ENCODE measurements at regions not wholly inside any gene's neighbourhood (a gene's known extent, or its start where the extent isn't known, plus 50 kb on each side); places are given as distances from the start of the nearest gene placed in this dataset.
"Not testable (repeated sequence)": the region's sequence is repeated elsewhere in the genome, so short reads cannot be mapped to it uniquely, and the experiment has no call there.

DNA sequence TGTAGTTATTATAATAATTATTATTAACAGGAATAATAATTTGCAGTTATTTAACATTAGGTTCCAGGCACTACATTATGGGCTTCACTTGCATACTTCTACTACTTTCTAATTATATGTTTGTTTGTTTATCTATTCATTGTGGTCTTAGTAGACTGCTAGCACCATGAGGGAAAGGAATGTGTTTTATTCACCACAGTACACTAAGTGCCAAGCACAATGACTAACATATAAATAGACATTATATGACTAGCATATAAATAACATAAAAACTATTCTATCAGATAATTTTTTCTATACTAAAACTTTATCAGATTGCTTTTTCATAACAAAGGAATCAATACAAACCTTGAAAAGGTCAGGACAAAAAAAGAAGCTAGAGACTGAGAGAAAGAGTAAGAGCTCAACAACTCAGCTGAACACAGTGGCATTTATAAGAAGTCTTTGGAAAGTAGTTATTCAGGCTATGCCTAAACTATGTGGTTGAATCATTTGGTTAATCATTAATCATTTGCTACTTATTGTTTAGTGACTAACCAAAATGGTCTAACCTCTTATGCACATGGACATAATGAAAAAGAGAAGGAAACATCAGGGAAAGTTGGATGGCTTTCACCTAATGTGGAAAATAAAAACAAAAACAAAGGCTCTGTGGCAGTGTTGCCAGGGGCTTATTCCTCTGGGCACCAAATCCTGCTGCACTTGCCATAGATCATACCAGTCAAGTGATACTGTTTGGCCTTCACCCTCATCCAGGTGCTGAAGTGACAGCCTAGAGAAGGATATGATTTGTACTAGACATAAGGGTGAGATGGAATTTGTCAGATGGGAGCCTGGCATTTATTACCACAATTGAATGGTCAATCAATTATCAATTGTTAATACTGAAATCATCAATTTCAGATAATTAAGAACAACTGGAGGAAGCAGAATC lies 174.9 kb downstream of the ETAA1 start:
- H3K4me3 Mint-ChIP-seq, result no peak overlapping the region
- no peak for DNase-seq
- no peaks in the 10 kb centered on the region for H3K27me3 Mint-ChIP-seq
- H3K36me3 Mint-ChIP-seq, result no peaks in the 10 kb centered on the region
- H3K4me1 Mint-ChIP-seq, result no peaks in the 10 kb centered on the region
- no peaks in the 10 kb centered on the region for H3K9me3 Mint-ChIP-seq
- CTCF ChIA-PET, result no interaction called here
- H3K27ac Mint-ChIP-seq, result no peak overlapping the region

DNA sequence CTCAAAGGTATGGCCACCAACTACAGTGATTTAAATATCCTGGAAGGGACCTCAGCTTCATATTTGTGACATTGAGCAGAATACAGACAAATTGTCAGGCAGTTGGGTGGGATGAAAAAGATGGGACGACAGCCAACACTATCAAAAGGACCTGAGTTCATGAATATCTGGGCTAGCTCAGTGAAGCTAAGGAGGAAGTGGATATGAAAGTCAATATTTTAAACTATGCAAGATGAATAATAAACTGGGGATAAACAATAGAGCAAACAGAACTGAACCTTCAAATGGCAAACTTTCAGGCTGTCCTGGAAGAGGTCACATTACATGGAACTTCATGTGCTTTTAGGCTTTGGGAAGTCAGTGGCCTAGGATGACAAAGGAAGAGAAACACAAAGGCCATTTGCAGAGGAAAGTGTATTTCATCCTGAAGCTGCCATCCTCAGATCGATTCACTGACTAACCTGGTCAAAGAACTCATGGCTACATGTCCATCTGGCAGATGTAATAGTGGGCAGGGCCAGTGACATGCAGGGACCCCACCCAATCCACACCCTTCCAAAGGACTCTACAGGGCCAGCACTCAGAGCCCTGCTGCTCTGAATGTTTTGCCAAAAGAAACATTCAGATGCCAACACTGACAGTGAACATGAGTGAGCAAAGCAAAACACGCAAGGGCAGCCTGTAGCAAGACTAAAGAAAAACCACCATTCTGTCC lies 175.7 kb downstream of the ETAA1 start:
- no peak for DNase-seq
- Mint-ChIP-seq H3K27ac (no peak overlapping the region), H3K27me3 (no peaks in the 10 kb centered on the region), H3K9me3 (no peaks in the 10 kb centered on the region), H3K4me1 (no peaks in the 10 kb centered on the region), H3K4me3 (no peak overlapping the region), H3K36me3 (no peaks in the 10 kb centered on the region)
- CTCF ChIA-PET, result no interaction called here

DNA sequence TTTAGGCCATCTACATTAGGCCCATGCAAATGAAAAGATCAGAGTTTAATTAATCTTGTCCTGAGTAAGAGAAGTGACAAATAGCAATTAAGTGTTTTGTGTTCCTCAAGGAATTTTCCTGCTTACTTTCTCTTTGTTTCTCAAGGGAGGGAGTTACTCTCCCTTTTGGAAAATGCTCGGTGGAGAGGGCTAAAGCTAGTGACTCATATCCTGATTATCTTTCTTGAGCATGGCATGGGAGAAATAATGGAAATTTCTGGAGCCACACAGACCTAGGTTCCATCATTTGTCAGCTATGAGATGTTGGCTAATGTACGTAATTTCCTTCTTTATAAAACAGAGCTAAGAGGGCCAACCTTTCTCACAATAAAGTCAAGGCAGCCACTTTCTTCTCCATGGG lies 177.1 kb downstream of the ETAA1 start:
- Mint-ChIP-seq H3K36me3 (no peaks in the 10 kb centered on the region), H3K9me3 (no peaks in the 10 kb centered on the region), H3K4me1 (no peaks in the 10 kb centered on the region), H3K27me3 (no peaks in the 10 kb centered on the region), H3K27ac (no peak overlapping the region), H3K4me3 (no peak overlapping the region)
- CTCF ChIA-PET, result no interaction called here
- DNase-seq, result no peak

DNA sequence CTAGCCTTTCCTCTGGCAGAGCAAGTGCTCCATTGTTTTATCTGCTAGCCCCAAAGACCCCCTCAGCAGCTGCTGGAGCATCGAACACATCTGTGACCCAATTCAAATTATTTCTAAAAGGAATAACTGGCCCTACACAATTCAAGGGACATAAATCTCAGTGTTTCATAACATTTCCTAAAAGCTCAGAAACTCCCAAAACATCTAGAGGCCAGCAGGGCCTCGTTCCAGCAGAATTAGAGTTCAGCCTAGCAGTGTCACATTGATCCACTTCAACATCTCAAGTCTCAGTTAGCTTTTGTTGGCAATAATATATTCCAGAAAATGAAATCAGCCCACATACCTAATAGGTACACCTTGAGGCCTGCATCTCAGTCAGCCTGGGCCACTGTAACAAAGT lies 179.1 kb downstream of the ETAA1 start:
- Mint-ChIP-seq H3K4me1 (no peaks in the 10 kb centered on the region), H3K4me3 (no peak overlapping the region), H3K27me3 (no peaks in the 10 kb centered on the region), H3K36me3 (no peaks in the 10 kb centered on the region), H3K9me3 (no peaks in the 10 kb centered on the region), H3K27ac (no peak overlapping the region)
- no peak for DNase-seq
- CTCF ChIA-PET, result no interaction called here

DNA sequence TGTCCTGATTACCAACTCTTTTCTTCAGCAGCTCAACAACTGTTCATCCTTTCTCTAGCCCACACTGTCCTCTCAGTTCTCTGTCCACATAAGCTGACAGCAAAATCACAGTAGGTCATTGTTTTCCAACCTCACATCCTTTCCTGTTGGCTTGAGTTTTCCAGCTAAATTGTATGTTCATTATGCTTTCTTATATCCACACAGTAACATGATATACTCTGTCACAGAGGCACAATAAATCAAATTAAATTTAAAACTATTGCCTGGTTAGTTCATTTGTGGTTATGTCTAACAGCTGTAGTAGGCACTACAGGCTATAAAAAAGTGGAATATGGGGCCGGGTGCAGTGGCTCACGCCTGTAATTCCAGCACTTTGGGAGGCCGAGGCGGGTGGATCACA lies 179.9 kb downstream of the ETAA1 start:
- no peaks in the 10 kb centered on the region for H3K9me3 Mint-ChIP-seq

DNA sequence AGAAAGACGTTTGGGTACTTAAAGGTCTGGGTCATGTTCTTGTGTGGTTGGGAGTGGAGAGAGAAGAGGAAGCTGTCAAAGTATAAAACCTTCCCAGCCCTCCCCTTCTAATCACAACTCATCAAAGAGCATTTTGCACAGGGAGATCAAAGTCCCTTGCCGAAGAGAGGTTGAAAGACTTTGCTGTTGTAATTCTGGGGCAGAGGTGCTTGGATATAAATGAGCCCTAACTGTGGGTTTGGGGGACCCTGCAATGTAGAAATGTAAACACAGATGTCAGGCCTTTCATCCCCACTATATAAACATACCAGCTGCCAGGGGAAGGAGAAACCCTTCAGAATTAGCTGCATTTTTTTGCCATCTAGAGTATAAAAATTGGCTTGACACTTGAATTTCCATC lies 182.1 kb downstream of the ETAA1 start:
- no peaks in the 10 kb centered on the region for H3K36me3 Mint-ChIP-seq
- H3K4me3 Mint-ChIP-seq, result no peak overlapping the region
- DNase-seq, result no peak
- CTCF ChIA-PET, result no interaction called here
- H3K9me3 Mint-ChIP-seq, result peaks cover 10% of the 10 kb centered on the region
- no peak overlapping the region for H3K27ac Mint-ChIP-seq
- no peaks in the 10 kb centered on the region for H3K27me3 Mint-ChIP-seq
- H3K4me1 Mint-ChIP-seq, result no peaks in the 10 kb centered on the region

More for the DNA sequence above, 179.9 kb downstream of the ETAA1 start:
- H3K36me3 Mint-ChIP-seq, result no peaks in the 10 kb centered on the region
- CTCF ChIA-PET, result no interaction called here
- H3K4me3 Mint-ChIP-seq, result no peak overlapping the region
- DNase-seq, result no peak
- no peak overlapping the region for H3K27ac Mint-ChIP-seq
- H3K4me1 Mint-ChIP-seq, result no peaks in the 10 kb centered on the region
- H3K27me3 Mint-ChIP-seq, result no peaks in the 10 kb centered on the region

DNA sequence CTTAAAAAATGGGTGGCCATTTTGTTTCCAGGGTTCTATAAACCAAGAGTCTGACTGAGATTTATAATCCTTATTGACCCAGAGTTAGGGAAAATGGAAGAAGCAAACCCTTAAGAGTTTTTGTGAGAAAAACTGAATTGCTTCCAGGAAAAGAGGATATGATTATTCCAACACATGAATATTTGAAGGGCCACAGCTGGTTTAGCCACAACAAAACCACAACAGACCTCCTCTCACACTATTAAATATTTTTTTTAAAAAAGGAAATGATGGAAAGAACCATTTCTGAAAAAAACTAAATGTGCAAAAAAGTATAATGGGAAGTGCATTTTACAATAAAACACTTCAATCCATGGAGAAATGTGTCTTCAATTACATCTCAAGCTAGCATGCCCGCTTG lies 182.7 kb downstream of the ETAA1 start:
- H3K27ac Mint-ChIP-seq, result no peak overlapping the region
- H3K4me1 Mint-ChIP-seq, result no peaks in the 10 kb centered on the region
- H3K4me3 Mint-ChIP-seq, result no peak overlapping the region
- peaks cover 12% of the 10 kb centered on the region for H3K9me3 Mint-ChIP-seq
- DNase-seq, result no peak
- no peaks in the 10 kb centered on the region for H3K36me3 Mint-ChIP-seq
- CTCF ChIA-PET, result no interaction called here
- H3K27me3 Mint-ChIP-seq, result no peaks in the 10 kb centered on the region

DNA sequence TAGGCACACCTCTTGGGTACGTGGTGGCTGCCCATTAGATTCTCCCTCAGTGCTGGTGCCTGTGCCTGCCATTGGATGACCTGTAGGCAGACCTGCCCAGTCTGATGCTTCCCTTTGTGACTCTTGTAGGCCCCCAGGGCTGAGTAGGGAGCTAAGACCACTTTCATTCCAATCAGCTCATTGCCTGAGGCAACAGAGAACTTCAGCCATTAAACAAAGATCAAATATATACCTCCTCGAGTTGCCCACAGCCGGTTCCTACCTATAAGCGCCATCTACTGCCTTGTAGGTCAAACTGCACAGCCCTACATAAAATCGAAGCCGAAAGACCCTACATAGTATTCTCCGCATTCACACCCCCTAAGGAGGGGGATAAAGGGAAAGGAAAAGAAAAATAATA lies 184.6 kb downstream of the ETAA1 start:
- DNase-seq, result no peak
- H3K4me3 Mint-ChIP-seq, result no peak overlapping the region
- H3K9me3 Mint-ChIP-seq, result peaks cover 23% of the 10 kb centered on the region
- no peak overlapping the region for H3K27ac Mint-ChIP-seq
- no peaks in the 10 kb centered on the region for H3K4me1 Mint-ChIP-seq
- no peaks in the 10 kb centered on the region for H3K27me3 Mint-ChIP-seq
- CTCF ChIA-PET, result no interaction called here
- H3K36me3 Mint-ChIP-seq, result no peaks in the 10 kb centered on the region

DNA sequence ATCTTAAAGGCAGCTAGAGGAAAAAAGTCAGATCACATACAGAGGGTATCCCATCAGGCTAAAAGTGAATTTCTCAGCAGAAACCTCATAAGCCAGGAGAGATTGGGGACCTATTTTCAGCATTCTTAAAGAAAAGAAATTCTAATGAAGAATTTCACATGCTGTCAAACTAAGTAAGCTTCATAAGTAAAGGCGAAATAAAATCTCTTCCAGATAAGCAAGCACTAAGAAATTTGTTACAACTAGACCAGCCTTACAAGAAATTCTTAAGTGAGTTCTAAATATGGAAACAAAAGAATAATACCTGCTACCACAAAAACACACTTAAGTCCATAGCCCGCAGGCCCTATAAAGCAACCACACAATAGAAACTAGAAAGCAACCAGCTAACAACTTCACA lies 186.1 kb downstream of the ETAA1 start:
- H3K4me3 Mint-ChIP-seq, result no peak overlapping the region
- no peak for DNase-seq
- CTCF ChIA-PET, result no interaction called here
- H3K4me1 Mint-ChIP-seq, result no peaks in the 10 kb centered on the region
- no peak overlapping the region for H3K27ac Mint-ChIP-seq
- no peaks in the 10 kb centered on the region for H3K27me3 Mint-ChIP-seq
- H3K9me3 Mint-ChIP-seq, result peaks cover 23% of the 10 kb centered on the region
- no peaks in the 10 kb centered on the region for H3K36me3 Mint-ChIP-seq

DNA sequence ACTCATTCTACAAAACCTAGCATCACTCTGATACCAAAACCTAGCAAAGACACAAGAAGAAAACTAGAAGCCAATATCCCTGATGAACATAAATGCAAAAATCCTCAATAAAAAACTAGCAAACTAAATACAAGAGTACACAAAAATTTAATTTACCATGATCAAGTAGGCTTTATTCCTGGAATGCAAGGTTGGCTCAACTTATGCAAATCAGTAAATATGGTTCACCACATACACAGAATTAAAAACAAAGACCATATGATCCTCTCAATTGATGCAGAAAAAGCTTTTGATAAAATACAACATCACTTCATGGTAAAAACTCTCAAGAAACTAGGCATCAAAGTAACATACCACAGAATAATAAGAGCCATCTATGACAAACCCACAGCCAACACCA lies 188.3 kb downstream of the ETAA1 start:
- H3K4me3 Mint-ChIP-seq, result no peak overlapping the region
- CTCF ChIA-PET, result no interaction called here
- no peak for DNase-seq
- H3K36me3 Mint-ChIP-seq, result no peaks in the 10 kb centered on the region
- H3K27me3 Mint-ChIP-seq, result no peaks in the 10 kb centered on the region
- no peak overlapping the region for H3K27ac Mint-ChIP-seq
- peaks cover 23% of the 10 kb centered on the region for H3K9me3 Mint-ChIP-seq
- H3K4me1 Mint-ChIP-seq, result no peaks in the 10 kb centered on the region

DNA sequence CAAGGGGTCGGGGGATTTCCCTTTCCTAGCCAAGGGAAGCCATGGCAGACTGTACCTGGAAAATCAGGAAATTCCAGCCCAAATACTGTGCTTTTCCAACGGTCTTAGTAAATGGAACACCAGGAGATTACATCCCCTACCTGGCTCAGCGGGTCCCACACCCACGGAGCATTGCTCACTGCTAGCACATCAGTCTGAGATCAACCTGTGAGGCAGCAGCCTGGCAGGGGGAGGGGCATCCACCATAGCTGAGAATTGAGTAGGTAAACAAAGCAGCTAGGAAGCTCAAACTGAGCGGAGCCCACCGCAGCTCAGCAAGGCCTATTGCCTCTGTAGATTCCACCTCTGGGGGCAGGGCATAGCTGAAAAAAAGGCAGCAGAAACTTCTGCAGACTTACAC lies 192.0 kb downstream of the ETAA1 start:
- CTCF ChIA-PET, H3K27ac Mint-ChIP-seq, H3K36me3 Mint-ChIP-seq, DNase-seq, H3K4me3 Mint-ChIP-seq, H3K27me3 Mint-ChIP-seq, H3K4me1 Mint-ChIP-seq: not testable (repeated sequence)
- peaks cover 21% of the 10 kb centered on the region for H3K9me3 Mint-ChIP-seq

DNA sequence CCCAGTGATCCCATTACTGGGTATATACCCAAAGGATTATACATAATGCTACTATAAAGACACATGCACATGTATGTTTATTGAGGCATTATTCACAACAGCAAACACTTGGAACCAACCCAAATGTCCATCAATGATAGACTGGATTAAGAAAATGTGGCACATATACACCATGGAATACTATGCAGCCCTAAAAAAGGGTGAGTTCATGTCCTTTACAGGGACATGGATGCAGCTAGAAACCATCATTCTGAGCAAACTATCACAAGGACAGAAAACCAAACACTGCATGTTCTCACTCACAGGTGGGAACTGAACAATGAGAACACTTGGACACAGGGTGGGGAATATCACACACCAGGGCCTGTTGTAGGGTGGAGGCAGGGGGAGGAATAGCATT lies 197.4 kb downstream of the ETAA1 start:
- DNase-seq, H3K27ac Mint-ChIP-seq, H3K27me3 Mint-ChIP-seq, H3K9me3 Mint-ChIP-seq, H3K4me1 Mint-ChIP-seq, H3K36me3 Mint-ChIP-seq, H3K4me3 Mint-ChIP-seq: not testable (repeated sequence)
- CTCF ChIA-PET, result interaction anchor here (1.0 kb wide), 1 partner anchor 11 kb away, joined by 3 read pairs; no protein-coding TSS in a partner anchor

DNA sequence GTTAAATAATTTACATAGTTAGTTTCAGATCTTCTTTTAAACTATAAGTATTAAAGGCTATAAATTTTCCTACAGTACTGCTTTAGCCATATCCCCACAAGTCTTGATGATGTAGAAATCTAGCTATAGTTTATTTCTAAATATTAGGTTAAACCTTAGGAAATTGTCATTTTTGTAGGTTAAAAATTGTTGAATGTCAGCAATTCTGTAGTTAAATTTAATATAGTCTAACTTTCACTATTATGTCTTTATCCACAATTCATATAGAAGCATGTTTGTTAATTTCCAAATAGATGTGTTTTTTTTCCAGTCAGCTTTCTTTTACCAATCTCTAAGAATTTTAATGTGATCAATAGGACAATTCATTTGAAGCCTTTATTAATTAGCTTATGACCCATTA lies 199.7 kb downstream of the ETAA1 start:
- CTCF ChIA-PET, result interaction anchor here (1.1 kb wide), 1 partner anchor 35 kb away, joined by 3 read pairs; no protein-coding TSS in a partner anchor
- no peak overlapping the region for H3K4me3 Mint-ChIP-seq

DNA sequence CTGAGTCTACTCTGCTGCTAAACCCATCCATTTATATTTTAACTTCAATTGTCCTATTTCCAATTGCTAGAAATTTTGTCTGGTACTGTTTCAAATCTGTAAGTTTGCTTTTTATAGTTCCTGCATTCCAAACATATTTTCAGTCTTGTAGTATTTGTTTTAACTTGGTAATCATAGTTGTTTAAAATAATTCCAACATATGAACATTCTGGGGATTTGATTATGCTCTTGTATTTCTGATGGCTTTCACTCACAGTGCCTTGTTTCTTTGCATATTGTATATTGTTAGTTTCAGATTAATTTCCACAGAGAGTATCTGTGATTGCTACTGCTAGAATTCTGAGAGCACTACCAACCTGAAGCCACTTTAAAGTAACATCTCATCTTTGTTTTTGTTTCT lies 202.4 kb downstream of the ETAA1 start:
- Mint-ChIP-seq H3K9me3 (no peaks in the 10 kb centered on the region), H3K27ac (no peak overlapping the region), H3K4me3 (no peak overlapping the region), H3K27me3 (no peaks in the 10 kb centered on the region), H3K4me1 (no peaks in the 10 kb centered on the region), H3K36me3 (no peaks in the 10 kb centered on the region)
- CTCF ChIA-PET, result no interaction called here
- no peak for DNase-seq

More for the DNA sequence above, 199.7 kb downstream of the ETAA1 start:
- no peaks in the 10 kb centered on the region for H3K36me3 Mint-ChIP-seq
- H3K27me3 Mint-ChIP-seq, result no peaks in the 10 kb centered on the region
- H3K27ac Mint-ChIP-seq, result no peak overlapping the region
- H3K9me3 Mint-ChIP-seq, result peaks cover 9% of the 10 kb centered on the region
- H3K4me1 Mint-ChIP-seq, result no peaks in the 10 kb centered on the region
- no peak for DNase-seq

DNA sequence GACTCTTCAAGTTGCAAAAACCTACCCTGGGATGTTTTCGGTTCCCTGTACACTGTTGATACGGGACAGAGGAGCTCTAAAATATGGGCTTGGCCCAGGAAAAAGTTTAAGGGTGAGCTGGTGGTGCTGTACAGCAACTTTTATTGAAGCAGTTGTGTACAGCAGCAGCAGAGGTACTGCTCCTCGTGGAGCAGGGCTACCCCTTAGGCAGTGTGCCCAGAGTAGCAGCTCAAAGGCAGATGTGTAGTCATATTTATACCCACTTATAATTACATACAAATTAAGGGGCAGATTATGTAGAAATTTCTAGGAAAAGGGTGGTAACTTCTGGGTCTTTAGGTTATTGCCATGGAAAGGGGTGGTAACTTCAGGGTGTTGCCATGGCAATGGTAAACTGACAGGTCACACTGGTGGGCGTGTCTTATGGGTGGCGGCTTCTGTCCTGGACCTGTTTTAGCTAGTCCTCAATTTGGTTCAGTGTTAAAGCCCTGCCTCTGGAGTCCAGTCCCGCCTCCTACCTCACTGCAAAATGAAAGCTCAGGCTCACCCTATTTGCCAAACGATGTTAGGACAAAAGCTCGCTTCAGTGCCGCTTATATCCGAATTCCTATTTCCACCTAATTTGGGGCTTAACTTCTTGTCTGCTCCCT lies 203.2 kb downstream of the ETAA1 start:
- no peak overlapping the region for H3K27ac Mint-ChIP-seq
- no peaks in the 10 kb centered on the region for H3K4me1 Mint-ChIP-seq
- CTCF ChIA-PET, result no interaction called here
- no peaks in the 10 kb centered on the region for H3K36me3 Mint-ChIP-seq
- H3K9me3 Mint-ChIP-seq, result no peaks in the 10 kb centered on the region
- no peaks in the 10 kb centered on the region for H3K27me3 Mint-ChIP-seq
- no peak for DNase-seq
- H3K4me3 Mint-ChIP-seq, result no peak overlapping the region
